Calu3 (cell line): ENCODE measurements at regions not wholly inside any gene's neighbourhood (a gene's known extent, or its start where the extent isn't known, plus 50 kb on each side); places are given as distances from the start of the nearest gene placed in this dataset.

ENCODE experiments used
- BruUV-seq: library from RNA; stranded (reverse); fragments of 400-500 nt; replicated peaks from 2 replicates; lab custom pipeline; 2021; lab: Mats Ljungman, UMichigan
- CTCF ChIA-PET: fragments of 300-600 bp; sonication (Branson Sonifier 250); formaldehyde crosslinking; loops from one replicate; lab custom pipeline; 2022; ENCODE audit warnings: antibody characterized with exemption; lab: Charles Lee
- DNase-seq: peaks from one replicate; pipeline ENCODE4 v3.0.0; 2022
- H3K27ac Mint-ChIP-seq: one replicate; pipeline ENCODE4 v1.8.0; 2022; ENCODE audit warnings: mixed read lengths; ENCODE audit not compliant: unreplicated experiment
- H3K27me3 Mint-ChIP-seq: one replicate; pipeline ENCODE4 v1.8.0; 2022; ENCODE audit warnings: mixed read lengths; ENCODE audit not compliant: unreplicated experiment
- H3K36me3 Mint-ChIP-seq: one replicate; pipeline ENCODE4 v1.8.0; 2022; ENCODE audit warnings: mild to moderate bottlenecking, moderate library complexity, mixed read lengths; ENCODE audit not compliant: insufficient read depth, unreplicated experiment
- H3K4me1 Mint-ChIP-seq: one replicate; pipeline ENCODE4 v1.8.0; 2022; ENCODE audit warnings: mild to moderate bottlenecking, low read depth, mixed read lengths; ENCODE audit not compliant: unreplicated experiment
- H3K4me3 Mint-ChIP-seq: one replicate; pipeline ENCODE4 v1.8.0; 2022; ENCODE audit warnings: mild to moderate bottlenecking, low read depth, moderate library complexity, mixed read lengths; ENCODE audit not compliant: unreplicated experiment
- H3K9me3 Mint-ChIP-seq: one replicate; pipeline ENCODE4 v1.8.0; 2022; ENCODE audit warnings: low read depth, mixed read lengths; ENCODE audit not compliant: unreplicated experiment
- CTCF ChIP-seq: fragments of 200-600 bp; IDR thresholded peaks from one replicate; pipeline ENCODE4 v1.8.0; 2022; ENCODE audit warnings: antibody characterized with exemption; ENCODE audit not compliant: unreplicated experiment
- intact Hi-C: fragments of 100-400 bp; cut with micrococcal nuclease; formaldehyde crosslinking; loops from one replicate; pipeline ENCODE4 v1.10.0; 2022; ENCODE audit not compliant: unreplicated experiment

- no TSS peak for BruUV-seq
- CTCF ChIA-PET, result no interaction called here
- Mint-ChIP-seq H3K36me3 (no peaks in the 10 kb centered on the region), H3K4me1 (no peaks in the 10 kb centered on the region), H3K9me3 (no peaks in the 10 kb centered on the region), H3K4me3 (no peak overlapping the region), H3K27ac (no peak overlapping the region), H3K27me3 (no peaks in the 10 kb centered on the region)
- intact Hi-C loops, result no loop called here
- no peak for DNase-seq
- TF ChIP-seq CTCF, result no peak
These were observed 789.4 kb downstream of the RPA4 start for GRCh38 chrX:97673135-97673534.

GRCh38 chrX:97682991-97683840 is 799.5 kb downstream of the RPA4 start:
- DNase-seq, result no peak
- BruUV-seq, result no TSS peak

GRCh38 chrX:97685753-97686152 is 802.0 kb downstream of the RPA4 start:
- no peak for TF ChIP-seq CTCF
- peak; percentile 45 for DNase-seq
- H3K27ac Mint-ChIP-seq, result no peak overlapping the region
- CTCF ChIA-PET, result no interaction called here
- intact Hi-C loops, result loop anchor here (2.0 kb wide), 2 partner anchors 659 to 915 kb away; no protein-coding TSS in a partner anchor
- H3K9me3 Mint-ChIP-seq, result no peaks in the 10 kb centered on the region
- no peaks in the 10 kb centered on the region for H3K36me3 Mint-ChIP-seq
- no peaks in the 10 kb centered on the region for H3K4me1 Mint-ChIP-seq
- no peak overlapping the region for H3K4me3 Mint-ChIP-seq
- no peaks in the 10 kb centered on the region for H3K27me3 Mint-ChIP-seq
- BruUV-seq, result no TSS peak

More at GRCh38 chrX:97682991-97683840, 799.5 kb downstream of the RPA4 start:
- Mint-ChIP-seq H3K4me1 (no peaks in the 10 kb centered on the region), H3K36me3 (no peaks in the 10 kb centered on the region), H3K27ac (no peak overlapping the region), H3K27me3 (no peaks in the 10 kb centered on the region), H3K4me3 (no peak overlapping the region), H3K9me3 (no peaks in the 10 kb centered on the region)
- CTCF ChIA-PET, result interaction anchor here (0.6 to 0.7 kb wide), 2 partner anchors 93 to 930 kb away, joined by 4 read pairs; no protein-coding TSS in a partner anchor
- intact Hi-C loops, result no loop called here
- no peak for TF ChIP-seq CTCF

- CTCF ChIA-PET, result no interaction called here
- no peaks in the 10 kb centered on the region for H3K36me3 Mint-ChIP-seq
- no peak overlapping the region for H3K4me3 Mint-ChIP-seq
- DNase-seq, result no peak
- intact Hi-C loops, result no loop called here
- H3K9me3 Mint-ChIP-seq, result no peaks in the 10 kb centered on the region
- H3K27ac Mint-ChIP-seq, result no peak overlapping the region
- H3K4me1 Mint-ChIP-seq, result no peaks in the 10 kb centered on the region
- no peaks in the 10 kb centered on the region for H3K27me3 Mint-ChIP-seq
- BruUV-seq, result no TSS peak
- TF ChIP-seq CTCF, result no peak
These were observed 808.3 kb downstream of the RPA4 start for GRCh38 chrX:97691901-97692455.
